Esophagus mucosa (tissue), 1 donor: ENCODE measurements at regions not wholly inside any gene's neighbourhood (a gene's known extent, or its start where the extent isn't known, plus 50 kb on each side); places are given as distances from the start of the nearest gene placed in this dataset.
"Not testable (repeated sequence)": the region's sequence is repeated elsewhere in the genome, so short reads cannot be mapped to it uniquely, and the experiment has no call there.

Experiments
- ATAC-seq: fragments of 200-7000 bp; cut with Tn5 transposase; one replicate; pipeline ENCODE4 v1.9.1; 2020
- donor health status: DM: yes; HTN: yes; CAD: no.

DNA sequence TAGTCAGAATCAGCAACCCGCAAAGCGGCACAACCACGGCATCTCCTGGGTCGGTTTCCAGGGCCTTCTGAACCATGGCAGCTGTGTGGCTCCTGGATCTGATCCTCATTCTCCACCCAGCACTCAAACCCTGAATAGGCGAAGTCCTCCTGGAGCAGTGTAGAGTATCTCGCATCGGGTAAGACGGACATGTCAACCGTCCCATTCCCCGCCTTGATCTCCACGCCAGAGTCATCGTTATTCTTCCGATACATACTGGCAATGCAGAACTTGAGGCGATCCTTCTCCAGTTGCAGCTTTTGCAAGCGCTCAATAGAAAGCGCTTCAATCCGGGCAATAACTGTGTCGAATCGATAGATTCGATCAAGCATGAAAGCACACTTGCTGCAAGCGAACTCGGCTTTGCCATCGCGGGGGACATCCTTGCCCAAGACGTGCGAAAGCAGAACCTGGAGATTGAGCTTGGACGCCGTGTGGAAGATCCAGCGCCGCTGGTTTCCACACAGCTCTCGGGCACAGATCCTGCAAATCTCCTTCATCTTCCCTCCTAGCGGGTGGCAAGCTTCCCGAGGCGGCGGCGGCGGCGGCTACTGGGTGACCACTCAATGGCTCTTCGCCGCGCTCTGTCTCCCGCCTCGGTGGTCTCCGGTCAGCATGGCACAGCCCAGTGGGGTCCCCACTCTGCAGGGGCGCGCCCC is 142.9 kb downstream of the NBPF8 start:
- peak; percentile 4 for ATAC-seq

DNA sequence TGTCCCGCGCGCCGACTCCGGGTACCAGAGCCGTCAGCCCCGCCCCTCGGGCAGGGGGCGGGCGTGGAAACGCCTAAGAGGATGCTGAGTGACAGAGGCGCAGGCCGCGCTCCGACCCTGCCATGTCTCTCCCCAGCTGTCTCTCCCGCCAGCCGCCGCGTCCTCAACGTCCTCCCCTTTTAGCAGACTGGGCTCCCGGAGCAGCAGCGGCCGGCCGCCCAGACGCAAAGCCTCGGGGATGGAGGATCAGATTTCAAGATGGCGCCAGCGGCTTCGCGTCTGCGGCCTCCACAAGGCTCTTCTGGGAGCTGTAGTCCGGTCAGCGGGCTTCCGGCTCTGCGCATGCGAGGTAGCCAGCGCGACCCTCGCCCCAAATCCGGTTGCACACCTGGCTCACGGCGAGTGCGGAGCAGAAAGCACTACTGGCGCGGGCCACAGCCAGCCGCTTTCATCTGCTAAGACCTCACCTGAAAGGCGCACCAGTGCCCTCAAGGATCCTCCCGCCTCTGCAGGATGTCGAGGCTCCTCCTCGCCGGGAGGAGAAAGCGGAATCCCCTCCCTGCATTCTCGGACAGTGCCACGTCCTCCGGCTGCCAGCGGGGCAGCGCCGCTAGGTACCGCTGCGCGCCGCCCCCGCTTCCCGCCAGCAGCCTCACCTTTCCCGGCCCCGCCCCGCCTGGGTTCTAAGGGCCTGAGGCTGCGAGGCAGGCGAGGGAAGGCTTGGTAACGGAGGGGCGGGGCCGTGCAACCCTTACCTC is 143.6 kb downstream of the NBPF8 start:
- peak; percentile 94 for ATAC-seq

DNA sequence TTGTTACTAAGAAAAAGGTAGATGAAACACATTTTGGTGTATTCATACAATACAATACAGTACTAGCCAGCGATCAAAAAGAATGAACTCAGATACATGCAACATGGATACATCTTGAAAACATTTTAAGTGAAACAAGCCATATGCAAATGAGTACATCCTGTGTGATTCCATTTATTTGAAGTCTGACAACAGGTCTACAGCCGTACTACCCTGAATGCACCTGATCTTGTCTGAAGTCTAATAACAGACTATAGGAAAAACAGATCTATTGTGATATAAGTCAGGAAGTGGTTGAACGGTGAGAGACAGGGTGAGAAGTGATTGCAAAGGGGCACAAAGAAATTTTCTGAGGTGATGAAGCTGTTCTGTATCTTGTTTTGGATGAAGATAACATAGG is 146.9 kb downstream of the NBPF8 start:
- ATAC-seq, result not testable (repeated sequence)

DNA sequence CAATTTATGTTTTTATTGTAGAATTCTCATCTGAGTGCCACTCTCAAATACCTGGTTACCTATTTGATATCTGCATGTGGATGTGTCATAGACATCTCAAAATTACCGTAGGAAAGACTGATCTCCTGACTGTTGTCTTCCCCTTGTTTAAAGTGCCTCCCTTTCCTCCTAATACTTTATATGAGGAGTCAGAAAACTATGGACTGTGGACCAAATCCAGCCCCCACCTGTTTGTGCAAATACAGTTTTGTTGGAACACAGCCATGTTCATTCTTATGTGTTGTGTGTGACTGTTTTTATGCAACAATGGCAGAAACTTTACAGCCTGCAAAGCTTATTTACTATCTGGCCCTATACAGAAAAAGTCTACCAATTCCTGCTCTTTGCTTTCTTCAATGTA is 150.6 kb downstream of the NBPF8 start:
- not testable (repeated sequence) for ATAC-seq

DNA sequence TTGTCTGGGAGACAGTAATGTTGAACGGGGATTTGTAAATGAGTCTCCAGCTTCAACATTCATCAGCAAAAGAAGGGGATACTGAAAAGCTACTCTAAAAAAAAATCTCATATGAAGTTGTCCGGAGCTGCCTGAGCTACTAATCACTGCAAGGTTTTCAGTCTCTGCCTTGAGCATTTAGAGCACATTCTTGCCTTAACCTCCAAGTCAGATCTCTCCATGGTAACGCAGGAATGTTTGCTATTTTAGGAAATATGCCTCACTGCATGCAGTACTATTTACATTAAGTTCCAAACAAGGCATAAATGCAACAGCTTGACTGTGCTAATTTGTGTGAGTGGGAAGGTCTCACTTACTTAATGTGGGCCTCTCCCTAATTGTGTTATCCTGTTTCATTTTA is 152.8 kb downstream of the NBPF8 start:
- ATAC-seq, result not testable (repeated sequence)

DNA sequence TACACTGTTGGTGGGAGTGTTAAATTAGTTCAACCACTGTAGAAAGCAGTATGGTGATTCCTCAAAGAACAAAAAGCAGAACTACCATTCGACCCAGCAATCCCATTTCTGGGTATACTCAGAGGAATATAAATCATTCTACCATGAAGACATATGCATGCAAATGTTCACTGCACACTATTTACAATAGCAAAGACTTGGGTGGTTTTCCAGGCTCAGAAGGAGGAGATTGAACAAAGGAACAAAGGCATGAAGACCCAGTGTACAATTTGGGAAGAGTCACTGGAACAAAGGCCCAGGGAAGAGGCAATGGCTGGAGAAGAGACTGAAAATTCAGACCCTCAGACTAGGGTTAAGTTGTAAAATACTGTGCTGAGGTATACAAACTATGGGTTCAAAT is 148.5 kb upstream of the NBPF26 start:
- ATAC-seq, result not testable (repeated sequence)

DNA sequence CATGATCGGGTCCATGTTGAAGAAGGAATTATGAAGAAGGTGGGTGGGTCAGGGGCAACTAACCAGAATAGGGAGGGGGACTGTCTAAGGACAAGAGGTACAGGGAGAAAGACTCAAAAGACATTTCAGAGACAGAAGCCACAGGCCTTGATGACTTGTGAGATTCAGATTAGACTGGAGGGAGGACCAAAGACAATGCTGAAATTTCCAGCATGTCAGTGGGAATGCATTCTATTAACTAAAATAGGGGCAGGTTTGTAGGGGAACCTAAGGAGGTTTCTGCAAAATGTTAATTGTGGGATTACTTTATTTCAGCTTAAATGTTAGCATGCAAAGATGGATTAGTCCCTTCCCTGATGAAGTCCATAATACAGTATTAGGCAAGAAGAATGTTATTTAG is 141.6 kb upstream of the NBPF26 start:
- not testable (repeated sequence) for ATAC-seq

DNA sequence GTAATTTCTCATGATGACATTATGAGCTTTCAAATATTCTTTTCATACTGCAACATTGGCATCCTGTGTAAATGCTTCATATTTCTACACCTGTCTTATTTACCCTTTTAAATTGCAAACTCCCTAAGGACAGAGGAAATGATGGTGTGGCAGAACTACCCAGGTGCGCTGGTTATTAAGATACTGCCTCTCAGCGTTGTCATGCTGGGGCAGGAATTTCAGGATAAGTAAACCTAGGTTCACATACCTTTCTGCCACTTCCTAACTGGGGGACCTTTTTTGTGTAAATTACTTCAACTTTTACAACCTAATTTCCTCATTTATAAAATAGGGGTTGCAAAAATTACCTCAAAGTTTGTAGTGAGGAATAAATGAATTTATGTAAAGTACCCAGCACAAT is 137.7 kb upstream of the NBPF26 start:
- not testable (repeated sequence) for ATAC-seq

DNA sequence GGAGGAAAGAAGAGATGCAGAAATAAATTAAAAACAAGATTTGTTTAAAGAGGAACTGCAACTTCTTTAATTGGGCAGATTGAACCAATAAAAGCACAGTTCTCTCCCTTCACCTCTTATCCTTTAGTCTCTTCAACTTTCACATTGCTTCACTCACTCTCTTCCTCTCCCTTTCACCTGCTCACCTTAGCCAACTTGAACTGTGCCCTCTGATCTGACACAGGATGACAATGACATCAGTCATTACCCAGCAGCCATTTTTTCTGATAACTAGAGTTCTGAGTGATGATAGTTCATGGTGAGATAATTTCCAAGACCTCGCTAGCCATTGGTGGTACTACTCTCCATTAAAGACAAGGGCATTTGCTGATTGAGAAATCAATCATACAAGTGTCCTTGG is 134.9 kb upstream of the NBPF26 start:
- not testable (repeated sequence) for ATAC-seq

DNA sequence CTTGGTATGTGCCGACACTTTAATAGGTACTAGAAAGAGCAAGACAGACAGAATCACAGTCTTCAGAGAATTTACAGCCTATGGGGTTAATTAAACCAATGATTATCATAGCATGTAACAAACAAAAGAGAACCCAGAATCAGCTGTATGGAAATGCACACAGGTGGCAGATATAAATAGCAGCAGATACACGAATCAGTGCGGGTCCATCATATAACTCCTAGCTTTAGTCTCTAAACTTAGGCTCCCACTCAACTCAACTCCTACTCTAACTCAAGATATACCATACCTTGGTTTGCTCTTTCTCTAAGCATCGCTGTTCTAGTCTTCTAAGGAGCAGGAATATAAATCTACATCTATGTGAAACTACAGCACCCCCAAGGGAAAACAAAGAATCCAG is 132.0 kb upstream of the NBPF26 start:
- ATAC-seq, result not testable (repeated sequence)

DNA sequence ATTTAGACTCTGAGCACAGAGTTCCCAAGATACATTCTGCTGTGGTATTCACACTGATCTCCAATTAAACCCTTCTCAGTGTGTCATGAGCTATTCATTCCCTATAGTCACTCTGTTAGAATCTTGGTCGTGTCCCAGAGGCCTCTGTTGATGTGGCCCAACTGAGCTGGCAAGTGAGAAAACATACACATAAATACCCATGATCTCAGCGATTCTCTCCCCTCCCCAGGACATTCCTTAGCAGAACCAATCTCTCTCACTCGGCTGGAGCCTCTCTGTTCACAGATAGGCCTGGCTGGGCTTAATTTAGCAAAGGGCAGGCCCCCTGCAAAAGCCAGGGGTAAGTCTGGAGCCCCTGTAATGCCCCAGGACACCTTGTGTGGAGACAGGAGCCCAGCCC is 130.8 kb upstream of the NBPF26 start:
- peak; percentile 49 for ATAC-seq

DNA sequence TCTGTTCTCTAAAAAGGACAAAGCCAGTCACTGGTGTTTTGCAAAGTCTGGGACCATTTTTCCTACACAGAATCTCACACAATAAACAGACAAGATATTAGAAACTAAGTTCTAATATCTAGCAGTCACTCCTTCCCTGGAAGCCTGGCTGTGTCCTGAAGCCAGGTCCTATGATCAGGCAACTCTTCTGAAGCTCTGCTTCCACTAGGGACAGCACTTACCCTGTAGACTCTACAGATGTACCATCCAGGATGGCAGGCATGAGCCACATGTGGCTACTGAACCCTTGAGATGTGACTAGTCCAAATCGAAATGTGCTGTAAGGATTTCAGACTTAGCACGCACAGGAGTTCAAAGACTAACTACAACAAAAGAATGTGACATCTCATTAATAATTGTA is 130.1 kb upstream of the NBPF26 start:
- not testable (repeated sequence) for ATAC-seq

DNA sequence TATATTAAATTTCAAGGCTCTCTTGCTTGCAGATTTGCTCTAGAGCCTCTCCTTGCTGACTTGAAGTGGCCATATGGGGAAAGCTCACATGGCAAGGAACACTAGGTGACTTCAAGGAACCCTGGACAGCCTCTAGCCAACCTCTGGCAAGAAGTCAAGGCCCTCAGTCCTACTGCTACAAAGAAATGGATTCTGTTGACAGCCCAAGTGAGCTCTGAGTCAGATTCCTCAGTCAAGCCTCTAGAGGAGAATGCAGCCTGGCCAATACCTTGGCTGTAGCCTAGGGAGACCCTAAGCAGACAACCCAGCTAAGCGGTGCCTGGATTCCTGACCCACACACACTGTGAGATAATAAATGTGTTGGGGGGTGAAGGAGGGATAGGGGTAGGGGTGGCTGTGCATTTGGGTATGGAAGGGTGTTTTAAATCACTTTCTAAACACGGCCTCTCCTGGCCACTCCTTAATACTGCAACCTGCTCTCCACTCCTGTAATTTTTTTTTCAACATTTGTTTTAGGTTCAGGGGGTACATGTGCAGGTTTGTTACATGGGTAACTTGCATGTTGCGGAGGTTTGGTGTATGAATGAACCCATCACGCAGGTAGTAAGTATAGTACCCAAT is 125.3 kb upstream of the NBPF26 start:
- ATAC-seq, result not testable (repeated sequence)

DNA sequence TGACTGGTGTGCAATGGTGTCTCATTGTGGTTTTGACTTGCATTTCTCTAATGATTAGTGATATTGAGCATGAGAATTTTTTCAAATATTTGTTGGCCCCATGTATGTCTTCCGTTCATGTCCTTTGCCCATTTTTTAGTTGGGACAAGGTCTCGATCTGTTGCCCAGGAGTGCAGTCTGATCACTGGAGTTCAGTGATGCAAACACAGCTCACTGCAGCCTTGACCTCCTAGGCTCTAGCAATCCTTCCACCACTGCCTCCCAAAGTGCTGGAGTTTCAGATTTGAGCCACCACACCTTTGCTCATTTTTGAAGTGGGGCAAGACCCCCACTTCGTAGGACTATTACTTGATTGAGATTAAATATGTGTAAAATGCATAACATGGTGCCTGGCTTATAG is 124.2 kb upstream of the NBPF26 start:
- ATAC-seq, result not testable (repeated sequence)

DNA sequence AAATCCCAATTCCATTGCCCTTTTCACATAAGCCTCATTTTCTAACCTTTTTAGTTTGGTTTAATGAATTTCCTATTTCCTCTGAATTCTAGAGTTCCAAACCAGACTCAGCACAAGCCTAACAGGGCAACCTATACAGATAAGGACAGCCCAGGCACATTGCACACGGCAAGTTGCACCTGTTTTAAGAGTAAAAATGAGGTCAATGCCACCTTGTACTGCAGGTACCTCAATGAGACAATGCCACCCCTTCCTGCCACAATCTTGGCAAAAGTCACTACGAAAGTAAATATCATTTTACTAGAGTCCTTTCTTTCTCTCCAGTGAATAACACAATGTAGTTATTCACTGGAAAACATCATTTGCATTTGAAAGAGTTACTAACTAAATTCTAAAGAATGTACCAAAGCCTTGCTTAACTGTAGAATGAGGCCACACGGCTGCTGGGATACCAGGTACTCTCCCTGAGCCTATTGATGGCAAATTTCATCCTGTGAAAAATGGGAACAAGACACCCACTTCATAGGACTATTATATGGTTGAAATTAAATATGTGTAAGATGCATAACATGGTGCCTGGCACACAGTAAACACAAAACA is 123.2 kb upstream of the NBPF26 start:
- ATAC-seq, result not testable (repeated sequence)

DNA sequence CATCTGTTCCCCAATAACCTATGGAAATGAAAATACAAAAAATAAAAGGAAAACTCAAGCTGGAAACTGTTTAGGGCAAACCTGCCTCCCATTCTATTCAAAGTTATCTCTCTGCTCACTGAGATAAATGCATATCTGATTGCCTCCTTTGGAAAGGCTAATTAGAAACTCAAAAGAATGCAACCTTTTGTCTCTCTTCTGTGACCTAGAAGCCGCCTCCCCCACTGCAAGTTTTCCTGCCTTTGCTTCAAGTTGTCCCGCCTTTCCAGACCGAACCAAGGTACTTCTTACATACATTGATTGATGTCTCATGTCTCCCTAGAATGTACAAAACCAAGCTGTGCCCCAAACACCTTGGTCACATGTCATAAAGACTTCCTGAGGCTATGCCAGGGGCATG is 115.9 kb upstream of the NBPF26 start:
- ATAC-seq, result not testable (repeated sequence)

DNA sequence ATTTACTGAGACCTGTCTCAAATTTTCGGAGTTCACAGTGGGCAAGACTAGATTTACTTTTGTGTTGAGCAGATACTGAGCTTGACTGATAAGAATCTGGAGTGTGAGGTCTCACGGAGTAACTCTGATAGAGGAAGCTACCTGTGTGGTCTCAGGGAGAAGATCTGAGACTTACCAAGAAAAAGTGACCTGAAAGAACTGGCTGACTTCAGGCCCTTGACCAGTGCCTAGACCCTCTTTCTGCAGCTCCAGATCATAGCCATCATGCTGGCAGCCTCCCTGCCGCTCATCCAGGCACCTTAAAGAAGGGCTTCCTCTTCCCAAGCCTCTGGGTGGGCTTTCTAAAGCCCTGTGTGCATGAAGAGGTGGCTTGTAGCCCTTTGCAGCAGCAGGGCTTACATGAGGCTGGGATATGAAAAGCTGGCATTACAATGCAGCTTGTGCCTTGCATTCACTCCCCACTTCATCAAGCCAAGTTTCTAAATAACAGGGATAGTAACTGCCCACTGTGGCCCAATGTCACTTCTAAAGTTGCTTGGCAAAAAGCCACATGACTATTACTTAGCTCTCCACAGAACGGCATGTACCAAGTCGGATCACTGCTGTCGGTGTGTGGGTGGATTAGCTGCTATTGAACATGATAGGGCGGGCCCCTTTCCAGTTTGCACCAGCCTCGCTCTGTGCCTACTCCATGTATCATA is 115.3 kb upstream of the NBPF26 start:
- ATAC-seq, result peak; percentile 98

DNA sequence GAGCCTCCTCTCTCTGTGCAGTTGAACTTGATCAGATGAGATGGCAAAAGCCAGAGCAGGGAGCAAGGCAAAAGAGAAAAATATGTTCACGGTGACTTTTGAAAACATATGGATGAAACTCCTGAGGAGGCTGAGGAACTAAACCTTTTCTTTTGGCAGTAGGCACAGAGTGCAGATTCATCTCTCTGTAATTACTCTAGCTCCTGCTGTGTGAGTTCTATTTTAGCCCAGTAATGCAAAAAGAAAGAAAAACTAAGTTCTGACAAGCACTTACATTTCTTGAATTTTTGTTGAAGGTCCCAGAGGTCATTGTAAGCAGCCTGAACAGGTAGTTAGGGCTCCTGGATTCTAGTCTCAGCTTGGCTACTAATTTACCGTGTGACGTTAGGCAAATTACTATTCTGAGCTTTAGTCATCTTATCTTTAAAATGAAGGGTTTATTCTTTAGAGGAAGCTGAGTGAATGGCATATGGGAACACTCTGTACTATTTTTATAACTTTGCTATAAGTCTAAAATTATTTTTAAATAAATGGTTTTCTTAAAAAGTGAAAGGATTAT is 114.7 kb upstream of the NBPF26 start:
- peak; percentile 47 for ATAC-seq

DNA sequence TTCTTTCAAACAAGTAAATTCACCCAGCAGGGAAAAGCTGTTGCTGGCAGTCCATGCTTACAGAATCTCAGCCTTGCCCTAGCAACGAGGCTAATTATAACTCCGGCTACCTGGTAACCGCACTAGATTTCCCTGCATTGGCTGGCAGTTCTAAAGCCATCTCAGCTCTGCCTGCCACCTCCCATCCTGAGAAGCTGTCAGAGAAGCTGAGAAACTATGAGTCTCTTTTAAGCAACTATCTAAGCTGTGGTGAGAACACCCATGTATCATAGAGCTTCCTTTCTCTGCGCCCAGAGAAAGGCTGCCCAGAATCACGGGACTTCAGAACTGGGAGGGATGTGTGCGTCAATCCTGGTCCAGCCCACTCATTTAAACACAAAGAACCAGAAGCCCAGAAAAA is 113.9 kb upstream of the NBPF26 start:
- ATAC-seq, result peak; percentile 76

DNA sequence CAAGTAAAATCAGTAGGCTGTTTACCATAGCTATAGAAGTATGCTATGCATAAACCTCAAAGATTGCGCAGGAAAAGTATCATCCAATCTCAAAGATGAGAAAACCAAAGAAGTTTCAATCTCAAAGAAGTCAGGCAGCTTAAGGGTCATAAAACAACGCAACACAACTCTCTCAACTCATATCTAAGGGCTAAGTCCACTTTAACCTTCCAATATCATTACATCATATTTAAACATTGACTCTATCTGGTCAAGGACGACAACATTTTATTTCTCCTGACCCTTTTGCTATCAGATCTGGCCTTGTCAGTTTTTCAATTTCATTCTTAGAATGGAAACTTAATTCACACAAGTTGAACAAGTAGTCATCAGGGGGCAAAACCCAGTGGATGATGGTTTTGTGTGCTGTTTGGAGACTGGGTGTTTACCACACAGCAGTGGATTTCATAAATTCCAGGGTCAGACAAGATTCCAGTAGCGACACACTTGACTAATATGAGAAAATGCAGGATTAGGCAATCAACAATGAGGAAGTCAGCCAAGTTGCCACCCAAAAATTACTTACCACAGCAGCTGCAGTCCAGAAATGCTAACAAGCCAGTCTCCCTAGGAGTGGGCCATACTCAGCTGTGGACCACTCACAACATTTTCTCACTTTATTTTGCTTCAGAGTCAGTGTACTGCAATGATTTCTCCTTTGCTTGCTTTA is 108.7 kb upstream of the NBPF26 start:
- peak; percentile 72 for ATAC-seq

DNA sequence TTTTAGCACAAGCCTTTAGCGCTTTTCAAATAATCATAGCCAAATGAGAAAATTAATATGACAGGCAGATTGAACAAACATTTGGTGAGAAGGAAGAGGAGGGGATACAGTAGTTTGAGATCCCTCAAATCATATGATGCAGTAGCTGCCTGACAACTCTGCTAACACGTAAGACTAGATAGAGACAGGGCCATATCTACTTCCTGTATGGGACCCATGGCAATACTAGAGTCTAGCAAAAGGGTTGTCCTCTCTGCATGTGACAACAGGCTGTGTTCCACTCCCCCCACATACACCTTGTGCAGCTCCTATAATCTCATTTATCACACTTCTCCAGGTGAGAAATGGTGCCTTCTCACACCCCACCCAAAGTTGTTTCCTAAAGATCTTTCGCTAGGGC is 106.3 kb upstream of the NBPF26 start:
- peak; percentile 32 for ATAC-seq
